Islet of Langerhans (tissue), 1 donor: ENCODE measurements at regions not wholly inside any gene's neighbourhood (a gene's known extent, or its start where the extent isn't known, plus 50 kb on each side); places are given as distances from the start of the nearest gene placed in this dataset.

ENCODE experiments used
- FAIRE-seq: peaks from one replicate; lab custom pipeline; 2011; peaks lifted over from hg19 to GRCh38; lab: Jason Lieb, UNC

GRCh38 chr18:10317864-10318690 lies 136.4 kb upstream of the APCDD1 start:
- FAIRE-seq = no peak

- no peak for FAIRE-seq
These were observed 135.8 kb upstream of the APCDD1 start for GRCh38 chr18:10318691-10318970.

GRCh38 chr18:10319026-10319425 lies 135.4 kb upstream of the APCDD1 start:
- FAIRE-seq = no peak

- no peak for FAIRE-seq
These were observed 134.4 kb upstream of the APCDD1 start for GRCh38 chr18:10319914-10320600.

GRCh38 chr18:10320791-10321190 lies 133.6 kb upstream of the APCDD1 start:
- no peak for FAIRE-seq

- FAIRE-seq = no peak
These were observed 132.9 kb upstream of the APCDD1 start for GRCh38 chr18:10321576-10321975.

- no peak for FAIRE-seq
These were observed 132.4 kb upstream of the APCDD1 start for GRCh38 chr18:10322004-10322403.

GRCh38 chr18:10322435-10322834 lies 132.0 kb upstream of the APCDD1 start:
- FAIRE-seq = no peak

GRCh38 chr18:10329101-10329500 lies 125.3 kb upstream of the APCDD1 start:
- FAIRE-seq = no peak

- no peak for FAIRE-seq
These were observed 124.0 kb upstream of the APCDD1 start for GRCh38 chr18:10330428-10330827.

- no peak for FAIRE-seq
These were observed 122.0 kb upstream of the APCDD1 start for GRCh38 chr18:10332452-10332851.

GRCh38 chr18:10336749-10337350 lies 117.6 kb upstream of the APCDD1 start:
- FAIRE-seq = no peak

GRCh38 chr18:10340821-10341220 lies 113.6 kb upstream of the APCDD1 start:
- no peak for FAIRE-seq

- FAIRE-seq = no peak
These were observed 110.7 kb upstream of the APCDD1 start for GRCh38 chr18:10343778-10344177.

GRCh38 chr18:10346749-10347415 lies 107.6 kb upstream of the APCDD1 start:
- no peak for FAIRE-seq

- no peak for FAIRE-seq
These were observed 104.9 kb upstream of the APCDD1 start for GRCh38 chr18:10349561-10349960.

- FAIRE-seq = no peak
These were observed 103.8 kb upstream of the APCDD1 start for GRCh38 chr18:10350661-10351060.

- FAIRE-seq = no peak
These were observed 103.1 kb upstream of the APCDD1 start for GRCh38 chr18:10351219-10351818.

- no peak for FAIRE-seq
These were observed 102.6 kb upstream of the APCDD1 start for GRCh38 chr18:10351858-10352257.

- no peak for FAIRE-seq
These were observed 101.8 kb upstream of the APCDD1 start for GRCh38 chr18:10352671-10353070.

- no peak for FAIRE-seq
These were observed 100.6 kb upstream of the APCDD1 start for GRCh38 chr18:10353791-10354190.

GRCh38 chr18:10354241-10354811 lies 100.1 kb upstream of the APCDD1 start:
- FAIRE-seq = no peak
